K562 (cell line): ENCODE measurements at regions not wholly inside any gene's neighbourhood (a gene's known extent, or its start where the extent isn't known, plus 50 kb on each side); places are given as distances from the start of the nearest gene placed in this dataset.

ENCODE experiments used
- ATAC-seq: fragments of 200-7000 bp; cut with Tn5 transposase; 3 replicates; pipeline ENCODE4 v1.9.1; 2020; ENCODE audit warnings: moderate library complexity
- BruUV-seq: library from RNA; stranded (reverse); fragments of 400-500 nt; replicated peaks from 2 replicates; lab custom pipeline; 2021; lab: Mats Ljungman, UMichigan
- CTCF ChIA-PET: fragments of 300-600 bp; formaldehyde crosslinking; extraction: SDS; loops from one replicate; lab custom pipeline; 2021; ENCODE audit warnings: low intra/inter-chr PET ratio; lab: Yijun Ruan, JAX
- POLR2A ChIA-PET: fragments of 300-600, 350-650 bp; sonication (Branson Sonifier 250); formaldehyde crosslinking; extraction: SDS; loops from one replicate; lab custom pipeline; 2021; ENCODE audit warnings: antibody characterized with exemption, inconsistent platforms; lab: Yijun Ruan, JAX
- DNase-seq, 4 experiments: peaks; one replicate each; pipeline versions ENCODE4 v3.0.0 to v3.0.0-alpha.2; 2011 to 2018; ENCODE audit warnings: low spot score in 3 of 4, mixed read lengths in 3 of 4; ENCODE audit errors: extremely low read depth in 1 of 4
- FAIRE-seq: peaks from 2 replicates; lab custom pipeline; 2011; peaks lifted over from hg19 to GRCh38; lab: Jason Lieb, UNC
- H2AFZ ChIP-seq: 2 replicates; pipeline ENCODE4 v1.6.0; 2011; ENCODE audit warnings: low read depth, low read length, control low read depth, inconsistent platforms
- H3K27ac ChIP-seq: fragments of 200-600 bp; 3 replicates; pipeline ENCODE4 v1.8.0; 2011; ENCODE audit warnings: low read depth, mild to moderate bottlenecking, control low read depth, inconsistent platforms, low read length, moderate library complexity, mixed read lengths; ENCODE audit errors: extremely low read depth
- H3K27me3 ChIP-seq, 2 experiments: fragments of 300-600 bp in 1 of 2; 2 replicates in 1 of 2; 3 replicates in 1 of 2; pipeline versions ENCODE4 v1.6.0 to v1.8.0; 2011; ENCODE audit warnings: inconsistent platforms in 2 of 2, low read length in 2 of 2, mild to moderate bottlenecking in 1 of 2, mixed read lengths in 1 of 2, moderate library complexity in 1 of 2; ENCODE audit not compliant: control insufficient read depth in 2 of 2, insufficient read depth in 2 of 2
- H3K36me3 ChIP-seq: fragments of 300-600 bp; 3 replicates; pipeline ENCODE4 v1.8.0; 2011; ENCODE audit warnings: mild to moderate bottlenecking, low read length, inconsistent platforms; ENCODE audit not compliant: control insufficient read depth, insufficient read depth
- H3K4me1 ChIP-seq, 2 experiments: fragments of 200-600 bp in 1 of 2; replicated peaks in 1 of 2; 2 replicates in 1 of 2; 3 replicates in 1 of 2; pipeline versions ENCODE4 v1.5.1 to v1.8.0; 2011; ENCODE audit warnings: inconsistent platforms in 2 of 2, low read length in 2 of 2, mild to moderate bottlenecking in 1 of 2, mixed read lengths in 1 of 2, moderate library complexity in 1 of 2; ENCODE audit not compliant: control insufficient read depth in 2 of 2, insufficient read depth in 2 of 2
- H3K4me2 ChIP-seq: 2 replicates; pipeline ENCODE4 v1.6.1; 2011; ENCODE audit warnings: low read length, control low read depth, inconsistent platforms, mixed read lengths; ENCODE audit not compliant: insufficient read depth
- H3K4me3 ChIP-seq: fragments of 200-600 bp; sonication (generic), shearing (Covaris generic); 2 replicates; pipeline ENCODE4 v1.5.1; 2016; ENCODE audit warnings: control low read depth, inconsistent platforms
- H3K79me2 ChIP-seq: fragments of 200-600 bp; 3 replicates; pipeline ENCODE4 v1.8.0; 2011; ENCODE audit warnings: low read length, inconsistent platforms; ENCODE audit not compliant: control insufficient read depth, insufficient read depth
- H3K9ac ChIP-seq, 2 experiments: 2 replicates each; pipeline versions ENCODE4 v1.6.0 to v1.6.1; 2011; ENCODE audit warnings: low read depth in 2 of 2, low read length in 2 of 2, control low read depth in 1 of 2, inconsistent platforms in 1 of 2, mild to moderate bottlenecking in 1 of 2, mixed read lengths in 1 of 2; ENCODE audit not compliant: insufficient read depth in 1 of 2
- H3K9me1 ChIP-seq: one replicate; pipeline ENCODE4 v1.6.0; 2011; ENCODE audit warnings: inconsistent platforms, mild to moderate bottlenecking, low read length, moderate library complexity; ENCODE audit not compliant: control insufficient read depth, insufficient read depth
- H3K9me3 ChIP-seq: replicated peaks from 2 replicates; pipeline ENCODE4 v1.5.1; 2011; ENCODE audit warnings: low read depth, low read length, inconsistent platforms; ENCODE audit not compliant: control insufficient read depth, insufficient read depth
- H4K20me1 ChIP-seq: replicated peaks from 2 replicates; pipeline ENCODE4 v1.6.1; 2011; ENCODE audit warnings: low read length, inconsistent platforms, mixed read lengths; ENCODE audit not compliant: control insufficient read depth, insufficient read depth
- ATF6 ChIP-seq: sonication (generic); formaldehyde crosslinking; IDR thresholded peaks from 2 replicates; pipeline ENCODE4 v1.4.0; 2020; ENCODE audit warnings: mild to moderate bottlenecking, missing genetic modification reagents
- CBX3 ChIP-seq, 2 experiments: IDR thresholded peaks; 1 replicate in 1 of 2; 2 replicates in 1 of 2; pipeline ENCODE4 v1.6.1; 2012; ENCODE audit warnings: inconsistent platforms in 2 of 2, low read length in 2 of 2, borderline replicate concordance in 1 of 2, control low read depth in 1 of 2
- CEBPB ChIP-seq: fragments of 450-650 bp; IDR thresholded peaks from 2 replicates; pipeline ENCODE4 v1.6.1; 2016; ENCODE audit warnings: missing genetic modification characterization, missing compliant biosample characterization
- DACH1 ChIP-seq: fragments of 450-650 bp; IDR thresholded peaks from 2 replicates; pipeline ENCODE4 v1.6.1; 2018; ENCODE audit not compliant: partially characterized antibody
- DMBX1 ChIP-seq: fragments of 250-450 bp; sonication (Bioruptor Pico); IDR thresholded peaks from 2 replicates; pipeline ENCODE4 v1.8.0; 2022; ENCODE audit warnings: inconsistent platforms, mild to moderate bottlenecking, moderate library complexity, borderline replicate concordance
- EP400 ChIP-seq: fragments of 450-650 bp; IDR thresholded peaks from 2 replicates; pipeline ENCODE4 v1.6.1; 2017; ENCODE audit warnings: antibody characterized with exemption, mild to moderate bottlenecking, moderate library complexity
- FOXM1 ChIP-seq, 2 experiments: fragments of 450-650 bp in 1 of 2; sonication (generic) in 1 of 2; formaldehyde crosslinking in 1 of 2; IDR thresholded peaks; 2 replicates each; pipeline versions ENCODE4 v1.6.1 to v1.9.0; 2017 to 2022; ENCODE audit warnings: low read depth in 2 of 2, mild to moderate bottlenecking in 2 of 2, missing genetic modification reagents in 1 of 2, moderate library complexity in 1 of 2
- HDAC3 ChIP-seq: fragments of 450-650 bp; IDR thresholded peaks from 2 replicates; pipeline ENCODE4 v1.6.1; 2018; ENCODE audit warnings: borderline replicate concordance, mild to moderate bottlenecking, moderate library complexity; ENCODE audit not compliant: partially characterized antibody
- HMG20A ChIP-seq: fragments of 450-650 bp; formaldehyde crosslinking; conservative IDR thresholded peaks from 2 replicates; pipeline ENCODE4 v1.4.0; 2020; ENCODE audit warnings: mild to moderate bottlenecking, mixed read lengths
- MAX ChIP-seq: sonication (generic); formaldehyde crosslinking; IDR thresholded peaks from 2 replicates; pipeline ENCODE4 v1.9.0; 2022; ENCODE audit warnings: mild to moderate bottlenecking, missing genetic modification reagents
- MTA2 ChIP-seq: fragments of 450-650 bp; IDR thresholded peaks from 2 replicates; pipeline ENCODE4 v1.6.1; 2016; ENCODE audit warnings: low read depth
- PHB ChIP-seq: fragments of 250-450 bp; sonication (Bioruptor Pico); IDR thresholded peaks from 2 replicates; pipeline ENCODE4 v1.5.0; 2021
- SRF ChIP-seq, 2 experiments: fragments of 250-450, 450-650 bp in 1 of 2; sonication (Bioruptor Pico) in 1 of 2; sonication (generic) in 1 of 2; formaldehyde crosslinking; IDR thresholded peaks; 2 replicates each; pipeline versions ENCODE4 v1.5.0 to v1.5.1; 2020 to 2022; ENCODE audit warnings: mild to moderate bottlenecking in 1 of 2, missing genetic modification reagents in 1 of 2
- TBL1XR1 ChIP-seq, 2 experiments: IDR thresholded peaks; 2 replicates each; pipeline ENCODE4 v1.6.1; 2012; ENCODE audit warnings: improper control_type of control experiment in 2 of 2, low read length in 2 of 2, mild to moderate bottlenecking in 1 of 2
- TBP ChIP-seq: optimal IDR thresholded peaks from 2 replicates; pipeline ENCODE3; 2011; ENCODE audit warnings: low read depth, low read length, improper control_type of control experiment
- ZFP1 ChIP-seq: fragments of 450-650 bp; formaldehyde crosslinking; IDR thresholded peaks from 2 replicates; pipeline ENCODE4 v1.4.0; 2020; ENCODE audit warnings: mild to moderate bottlenecking, mixed read lengths
- ZNF354B ChIP-seq: fragments of 250-450 bp; sonication (Bioruptor Pico); IDR thresholded peaks from 2 replicates; pipeline ENCODE4 v1.4.0; 2020
- ZNF586 ChIP-seq: fragments of 450-650 bp; formaldehyde crosslinking; conservative IDR thresholded peaks from 2 replicates; pipeline ENCODE4 v1.4.0; 2020; ENCODE audit warnings: mild to moderate bottlenecking, moderate library complexity
- WGBS: fragments of 100-300 bp; shearing (Covaris generic); methylation state at CpG from one replicate; pipeline ENCODE4 v1.1.6; 2016; ENCODE audit warnings: low coverage, mixed read lengths; ENCODE audit not compliant: insufficient coverage; ENCODE audit errors: missing lambda C conversion rate; 5-methylcytosine and 5-hydroxymethylcytosine counted together
- in situ Hi-C: fragments of 300-500 bp; cut with MboI; formaldehyde crosslinking; loops from 4 replicates; pipeline ENCODE4 v1.15.0; 2018; ENCODE audit warnings: inconsistent platforms, mixed read lengths
- intact Hi-C: fragments of 100-400 bp; cut with micrococcal nuclease; formaldehyde crosslinking; loops from 2 replicates; pipeline ENCODE4 v1.14.2; 2022

GRCh38 chr6:15906420-15907016, 222.4 kb upstream of the MYLIP start:
- WGBS, result 64% methylated on average over 10 of the region's 10 CpGs
- H3K9ac ChIP-seq, result peak overlapping the region; percentile 60 to 70; a peak in 3 of 4 replicates
- in situ Hi-C loops (no loop called here), intact Hi-C loops (loop anchor here (5.0 kb wide), 1 partner anchor 214 kb away; no protein-coding TSS in a partner anchor)
- BruUV-seq, result no TSS peak
- DNase-seq (no peak), FAIRE-seq (no peak), ATAC-seq (peak; percentile 4)
- H3K27me3 ChIP-seq, result no peaks in the 10 kb centered on the region
- H3K79me2 ChIP-seq, result no peaks in the 10 kb centered on the region
- H3K4me1 ChIP-seq, result peaks cover 56 to 78% of the 10 kb centered on the region in 2 experiments
- no peaks in the 10 kb centered on the region for H3K9me1 ChIP-seq
- ChIA-PET CTCF (no interaction called here), POLR2A (interaction anchor here (0.5 to 17.2 kb wide), 11 partner anchors 9 to 1497 kb away, joined by 3 to 186 read pairs (median 3); partner anchors contain the start of gene MYLIP)
- no peaks in the 10 kb centered on the region for H3K36me3 ChIP-seq
- peak overlapping the region; percentile 75 for H2AFZ ChIP-seq
- H3K9me3 ChIP-seq, result no peaks in the 10 kb centered on the region
- peak overlapping the region; percentile 89 for H3K27ac ChIP-seq
- no peaks in the 10 kb centered on the region for H4K20me1 ChIP-seq
- peak overlapping the region; percentile 68 for H3K4me2 ChIP-seq
- H3K4me3 ChIP-seq, result no peak overlapping the region
- TF ChIP-seq ZNF354B (CRISPR knock-in tag) (no peak), SRF (CRISPR knock-in tag; IDR thresholded peaks at IDR 0.05) (no peak), TBP (no peak), PHB (CRISPR knock-in tag) (no peak), FOXM1 (IDR thresholded peaks at IDR 0.05; ENCODE audit: low read depth) (no peak), FOXM1 (CRISPR knock-in tag; IDR thresholded peaks at IDR 0.05; ENCODE audit: low read depth) (no peak), MTA2 (no peak), HDAC3 (no peak), ZNF586 (CRISPR knock-in tag) (0 out of 2 replicates have a peak, but pooled peaks have one; percentile 15), DMBX1 (CRISPR knock-in tag) (no peak), ZFP1 (CRISPR knock-in tag) (no peak), EP400 (no peak), HMG20A (CRISPR knock-in tag) (no peak), MAX (CRISPR knock-in tag) (no peak), DACH1 (no peak), CEBPB (tag) (no peak), CBX3 (IDR thresholded peaks at IDR 0.05; ENCODE audit: borderline replicate concordance in 1 of 2, low read length in 2 of 2) (no peak), ATF6 (CRISPR knock-in tag) (no peak), TBL1XR1 (IDR thresholded peaks at IDR 0.05; ENCODE audit: low read length in 2 of 2) (no peak)
